Fibroblast of villous mesenchyme (primary cell): ENCODE measurements at regions not wholly inside any gene's neighbourhood (a gene's known extent, or its start where the extent isn't known, plus 50 kb on each side); places are given as distances from the start of the nearest gene placed in this dataset.

Source experiments
- DNase-seq: peaks from one replicate; pipeline ENCODE4 v3.0.0-alpha.2; 2010; ENCODE audit warnings: low read depth
- H3K4me3 ChIP-seq: 2 replicates; pipeline ENCODE4 v1.5.1; 2011; ENCODE audit warnings: low read depth, mild to moderate bottlenecking, low read length
- TF ChIP-seq, protein P1 (sequence below): IDR thresholded peaks from 2 replicates; pipeline ENCODE4 v1.5.1; 2012; ENCODE audit warnings: low read depth, mild to moderate bottlenecking, low read length; ENCODE audit not compliant: insufficient read depth

GRCh38 chr5:27269766-27270165 is 231.4 kb upstream of the CDH9 start:
- TF ChIP-seq, protein P1, sequence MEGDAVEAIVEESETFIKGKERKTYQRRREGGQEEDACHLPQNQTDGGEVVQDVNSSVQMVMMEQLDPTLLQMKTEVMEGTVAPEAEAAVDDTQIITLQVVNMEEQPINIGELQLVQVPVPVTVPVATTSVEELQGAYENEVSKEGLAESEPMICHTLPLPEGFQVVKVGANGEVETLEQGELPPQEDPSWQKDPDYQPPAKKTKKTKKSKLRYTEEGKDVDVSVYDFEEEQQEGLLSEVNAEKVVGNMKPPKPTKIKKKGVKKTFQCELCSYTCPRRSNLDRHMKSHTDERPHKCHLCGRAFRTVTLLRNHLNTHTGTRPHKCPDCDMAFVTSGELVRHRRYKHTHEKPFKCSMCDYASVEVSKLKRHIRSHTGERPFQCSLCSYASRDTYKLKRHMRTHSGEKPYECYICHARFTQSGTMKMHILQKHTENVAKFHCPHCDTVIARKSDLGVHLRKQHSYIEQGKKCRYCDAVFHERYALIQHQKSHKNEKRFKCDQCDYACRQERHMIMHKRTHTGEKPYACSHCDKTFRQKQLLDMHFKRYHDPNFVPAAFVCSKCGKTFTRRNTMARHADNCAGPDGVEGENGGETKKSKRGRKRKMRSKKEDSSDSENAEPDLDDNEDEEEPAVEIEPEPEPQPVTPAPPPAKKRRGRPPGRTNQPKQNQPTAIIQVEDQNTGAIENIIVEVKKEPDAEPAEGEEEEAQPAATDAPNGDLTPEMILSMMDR = no peak
- H3K4me3 ChIP-seq = no peak overlapping the region
- DNase-seq = no peak

- DNase-seq = no peak
- TF ChIP-seq, protein P1 = no peak
- H3K4me3 ChIP-seq = no peak overlapping the region
Observed at GRCh38 chr5:27267209-27267824, 228.9 kb upstream of the CDH9 start.

- TF ChIP-seq, protein P1 = no peak
- H3K4me3 ChIP-seq = no peak overlapping the region
- DNase-seq = peak; percentile 4
Observed at GRCh38 chr5:27266184-27266583, 227.8 kb upstream of the CDH9 start.

DNA sequence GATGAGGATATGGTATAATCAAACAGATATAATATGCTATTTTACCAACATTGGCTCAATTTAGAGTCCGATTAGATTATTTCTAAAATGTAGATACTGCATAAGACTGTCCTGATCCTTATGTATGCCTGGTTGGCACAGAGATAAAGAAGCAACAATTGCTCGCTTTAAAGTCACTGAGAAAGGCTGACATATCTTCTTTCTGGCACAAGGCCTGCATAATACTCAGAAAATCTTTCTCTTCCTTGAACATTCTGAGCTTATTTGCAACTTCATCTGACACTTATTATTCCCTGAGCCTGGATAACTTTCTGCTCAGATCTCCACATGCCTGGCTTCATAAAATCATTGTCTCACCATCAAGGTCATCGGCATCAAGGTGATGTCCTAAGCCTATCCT is 219.3 kb upstream of the CDH9 start:
- TF ChIP-seq, protein P1 = no peak
- no peak for DNase-seq
- H3K4me3 ChIP-seq = no peak overlapping the region

- no peak overlapping the region for H3K4me3 ChIP-seq
- no peak for DNase-seq
- TF ChIP-seq, protein P1 = no peak
Observed at GRCh38 chr5:27252911-27253310, 214.5 kb upstream of the CDH9 start.

DNA sequence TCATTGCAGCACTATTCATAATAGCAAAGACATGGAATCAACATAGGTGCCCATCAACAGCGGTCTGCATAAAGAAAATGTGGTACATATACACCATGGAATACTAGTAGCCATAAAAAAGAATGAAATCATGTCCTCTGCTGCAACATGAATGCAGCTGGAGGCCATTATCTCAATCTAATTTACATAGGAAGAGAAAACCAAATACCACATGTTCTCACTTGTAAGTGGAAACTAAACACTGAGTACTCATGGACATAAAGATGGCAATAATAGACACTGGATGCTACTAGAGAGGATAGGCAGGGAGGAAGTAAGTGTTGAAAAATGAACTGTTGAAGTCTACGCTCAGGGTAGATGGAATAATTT is 203.9 kb upstream of the CDH9 start:
- no peak overlapping the region for H3K4me3 ChIP-seq
- peak; percentile 69 for DNase-seq
- TF ChIP-seq, protein P1 = no peak
